GM23338 (cell line): ENCODE measurements at regions not wholly inside any gene's neighbourhood (a gene's known extent, or its start where the extent isn't known, plus 50 kb on each side); places are given as distances from the start of the nearest gene placed in this dataset.

ENCODE experiments used
- EZH2 ChIP-seq: fragments of 200-600 bp; sonication (generic); IDR thresholded peaks from one replicate; pipeline ENCODE4 v1.8.0; 2017; ENCODE audit warnings: antibody characterized with exemption, mild to moderate bottlenecking, low read depth; ENCODE audit not compliant: unreplicated experiment
- JUNB ChIP-seq: IDR thresholded peaks from one replicate; pipeline ENCODE4 v1.6.1; 2016; ENCODE audit warnings: antibody characterized with exemption; ENCODE audit not compliant: unreplicated experiment
- POLR2AphosphoS5 ChIP-seq: IDR thresholded peaks from 2 replicates; pipeline ENCODE4 v1.6.1; 2016; ENCODE audit warnings: antibody characterized with exemption, low read depth
- TF ChIP-seq, protein P1 (sequence below), 2 experiments: fragments of 200-600 bp in 1 of 2; sonication (generic) in 1 of 2; conservative IDR thresholded peaks; 2 replicates each; pipeline versions ENCODE4 v1.5.1 to v1.6.1; 2016 to 2017; ENCODE audit warnings: antibody characterized with exemption in 2 of 2, low read depth in 2 of 2, mild to moderate bottlenecking in 2 of 2, moderate library complexity in 1 of 2

DNA sequence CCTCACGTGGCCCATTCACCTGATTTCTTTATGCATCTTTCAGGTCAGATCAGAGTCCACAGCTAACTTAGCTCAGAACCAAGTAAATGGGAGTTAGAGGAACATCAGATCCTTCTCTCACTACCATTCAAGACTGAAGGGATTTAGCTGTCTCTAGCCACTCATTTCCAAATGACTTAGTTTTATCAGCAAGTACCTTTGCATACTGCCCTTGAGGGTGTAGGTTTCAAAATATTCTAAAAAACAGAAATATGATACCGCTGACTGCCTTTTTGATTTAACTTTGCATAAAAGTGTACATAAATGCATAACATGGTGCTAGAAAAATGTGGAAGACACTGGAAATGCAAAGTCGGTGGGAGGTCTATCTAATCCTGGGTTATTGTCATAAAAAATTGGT lies 500.6 kb upstream of the CHORDC1 start:
- TF ChIP-seq, protein P1, sequence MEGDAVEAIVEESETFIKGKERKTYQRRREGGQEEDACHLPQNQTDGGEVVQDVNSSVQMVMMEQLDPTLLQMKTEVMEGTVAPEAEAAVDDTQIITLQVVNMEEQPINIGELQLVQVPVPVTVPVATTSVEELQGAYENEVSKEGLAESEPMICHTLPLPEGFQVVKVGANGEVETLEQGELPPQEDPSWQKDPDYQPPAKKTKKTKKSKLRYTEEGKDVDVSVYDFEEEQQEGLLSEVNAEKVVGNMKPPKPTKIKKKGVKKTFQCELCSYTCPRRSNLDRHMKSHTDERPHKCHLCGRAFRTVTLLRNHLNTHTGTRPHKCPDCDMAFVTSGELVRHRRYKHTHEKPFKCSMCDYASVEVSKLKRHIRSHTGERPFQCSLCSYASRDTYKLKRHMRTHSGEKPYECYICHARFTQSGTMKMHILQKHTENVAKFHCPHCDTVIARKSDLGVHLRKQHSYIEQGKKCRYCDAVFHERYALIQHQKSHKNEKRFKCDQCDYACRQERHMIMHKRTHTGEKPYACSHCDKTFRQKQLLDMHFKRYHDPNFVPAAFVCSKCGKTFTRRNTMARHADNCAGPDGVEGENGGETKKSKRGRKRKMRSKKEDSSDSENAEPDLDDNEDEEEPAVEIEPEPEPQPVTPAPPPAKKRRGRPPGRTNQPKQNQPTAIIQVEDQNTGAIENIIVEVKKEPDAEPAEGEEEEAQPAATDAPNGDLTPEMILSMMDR (conservative IDR thresholded peaks at IDR 0.05; ENCODE audit: low read depth in 2 of 2) = no peak
- TF ChIP-seq EZH2 (no peak), JUNB (no peak), POLR2AphosphoS5 (no peak)
